Suprapubic skin (tissue), 4 donors: ENCODE measurements at regions not wholly inside any gene's neighbourhood (a gene's known extent, or its start where the extent isn't known, plus 50 kb on each side); places are given as distances from the start of the nearest gene placed in this dataset.
A peak's percentile ranks its signal among the peaks of the same experiment; 100 is the strongest.

Source experiments
- DNase-seq, 2 donors: peaks; one replicate each; pipeline ENCODE4 v3.0.0-alpha.2; 2019; ENCODE audit warnings: low spot score in 2 of 2
- H3K27ac ChIP-seq: fragments of 200-600 bp; sonication (generic); one replicate; pipeline ENCODE4 v1.5.1; 2019
- H3K27me3 ChIP-seq: fragments of 200-600 bp; sonication (generic); one replicate; pipeline ENCODE4 v1.5.1; 2019
- H3K36me3 ChIP-seq: fragments of 200-600 bp; sonication (generic); one replicate; pipeline ENCODE4 v1.5.1; 2019
- H3K4me1 ChIP-seq: fragments of 200-600 bp; sonication (generic); one replicate; pipeline ENCODE4 v1.5.1; 2019
- H3K4me3 ChIP-seq: fragments of 200-600 bp; sonication (generic); one replicate; pipeline ENCODE4 v1.5.1; 2019; ENCODE audit warnings: mild to moderate bottlenecking
- H3K9me3 ChIP-seq: fragments of 200-600 bp; sonication (generic); one replicate; pipeline ENCODE4 v1.5.1; 2019
- EP300 ChIP-seq: sonication (generic); formaldehyde crosslinking; IDR thresholded peaks from one replicate; pipeline ENCODE4 v1.6.1; 2017; ENCODE audit warnings: antibody characterized with exemption
- POLR2A ChIP-seq, 2 donors: fragments of 450-650 bp; IDR thresholded peaks; one replicate each; pipeline ENCODE4 v1.6.1; 2017; ENCODE audit warnings: antibody characterized with exemption in 2 of 2, mild to moderate bottlenecking in 2 of 2, moderate library complexity in 2 of 2
- POLR2AphosphoS5 ChIP-seq, 3 donors: sonication (generic); formaldehyde crosslinking; IDR thresholded peaks; one replicate each; pipeline ENCODE4 v1.6.1; 2017; ENCODE audit warnings: antibody characterized with exemption in 3 of 3
- WGBS: methylation state at CpG from one replicate; pipeline ENCODE4 v1.1.5; 2018; 5-methylcytosine and 5-hydroxymethylcytosine counted together
- TF ChIP-seq, protein P1 (sequence below), 2 donors: fragments of 200-600 bp in 1 of 2; fragments of 450-650 bp in 1 of 2; sonication (generic) in 1 of 2; IDR thresholded peaks; one replicate each; pipeline ENCODE4 v1.5.1; 2016 to 2019; ENCODE audit warnings: antibody characterized with exemption in 2 of 2, mild to moderate bottlenecking in 1 of 2, moderate library complexity in 1 of 2

DNA sequence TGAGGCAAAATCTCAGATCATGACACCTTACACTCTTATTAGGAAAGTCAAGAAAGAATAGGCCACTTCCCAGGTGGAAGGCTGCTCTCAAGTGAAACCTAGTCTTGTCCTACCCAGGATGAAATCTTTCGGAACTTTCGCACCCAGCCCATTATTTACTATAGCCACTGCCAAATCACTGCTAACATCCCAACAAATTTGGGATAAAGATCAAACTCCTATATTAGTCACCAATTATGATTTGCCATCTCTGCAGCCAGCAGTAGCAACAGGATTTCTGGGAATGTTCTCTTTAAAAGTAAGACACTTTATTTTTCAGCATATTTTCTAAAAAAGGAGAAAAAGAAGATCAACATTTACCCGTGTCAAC, 224.6 kb downstream of the GAS1 start:
- Histone ChIP-seq H3K27me3 (no peaks in the 10 kb centered on the region), H3K9me3 (no peaks in the 10 kb centered on the region), H3K27ac (peak overlapping the region; percentile 81), H3K4me3 (no peak overlapping the region), H3K36me3 (no peaks in the 10 kb centered on the region), H3K4me1 (peaks cover 30% of the 10 kb centered on the region)
- TF ChIP-seq POLR2AphosphoS5 (IDR thresholded peaks at IDR 0.05) = no peak
- TF ChIP-seq, protein P1, sequence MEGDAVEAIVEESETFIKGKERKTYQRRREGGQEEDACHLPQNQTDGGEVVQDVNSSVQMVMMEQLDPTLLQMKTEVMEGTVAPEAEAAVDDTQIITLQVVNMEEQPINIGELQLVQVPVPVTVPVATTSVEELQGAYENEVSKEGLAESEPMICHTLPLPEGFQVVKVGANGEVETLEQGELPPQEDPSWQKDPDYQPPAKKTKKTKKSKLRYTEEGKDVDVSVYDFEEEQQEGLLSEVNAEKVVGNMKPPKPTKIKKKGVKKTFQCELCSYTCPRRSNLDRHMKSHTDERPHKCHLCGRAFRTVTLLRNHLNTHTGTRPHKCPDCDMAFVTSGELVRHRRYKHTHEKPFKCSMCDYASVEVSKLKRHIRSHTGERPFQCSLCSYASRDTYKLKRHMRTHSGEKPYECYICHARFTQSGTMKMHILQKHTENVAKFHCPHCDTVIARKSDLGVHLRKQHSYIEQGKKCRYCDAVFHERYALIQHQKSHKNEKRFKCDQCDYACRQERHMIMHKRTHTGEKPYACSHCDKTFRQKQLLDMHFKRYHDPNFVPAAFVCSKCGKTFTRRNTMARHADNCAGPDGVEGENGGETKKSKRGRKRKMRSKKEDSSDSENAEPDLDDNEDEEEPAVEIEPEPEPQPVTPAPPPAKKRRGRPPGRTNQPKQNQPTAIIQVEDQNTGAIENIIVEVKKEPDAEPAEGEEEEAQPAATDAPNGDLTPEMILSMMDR (IDR thresholded peaks at IDR 0.05) = no peak
- WGBS = 49% methylated on average over 3 of the region's 3 CpGs
- DNase-seq = no peak

- no peaks in the 10 kb centered on the region for H3K27me3 ChIP-seq
- no peaks in the 10 kb centered on the region for H3K36me3 ChIP-seq
- H3K9me3 ChIP-seq = no peaks in the 10 kb centered on the region
- 13% methylated on average over 5 of the region's 5 CpGs for WGBS
- peak overlapping the region; percentile 81 for H3K27ac ChIP-seq
- H3K4me3 ChIP-seq = no peak overlapping the region
- H3K4me1 ChIP-seq = peaks cover 30% of the 10 kb centered on the region
- no peak for DNase-seq
- TF ChIP-seq, protein P1 (IDR thresholded peaks at IDR 0.05) = no peak
- no peak for TF ChIP-seq POLR2AphosphoS5 (IDR thresholded peaks at IDR 0.05)
- no peak for TF ChIP-seq POLR2A (IDR thresholded peaks at IDR 0.05)
- TF ChIP-seq EP300 = no peak
Measured at GRCh38 chr9:86721843-86722705, 225.2 kb downstream of the GAS1 start.

- Histone ChIP-seq H3K36me3 (no peaks in the 10 kb centered on the region), H3K27me3 (no peaks in the 10 kb centered on the region), H3K4me1 (peaks cover 30% of the 10 kb centered on the region), H3K9me3 (no peaks in the 10 kb centered on the region), H3K27ac (peak overlapping the region; percentile 81), H3K4me3 (no peak overlapping the region)
- TF ChIP-seq POLR2AphosphoS5 (IDR thresholded peaks at IDR 0.05) = peak in 2 of 3 donors; percentile 13 to 55
- TF ChIP-seq, protein P1 (IDR thresholded peaks at IDR 0.05) = no peak
- 15% methylated on average over 5 of the region's 5 CpGs for WGBS
- no peak for DNase-seq
Measured at GRCh38 chr9:86721226-86721781, 226.0 kb downstream of the GAS1 start.

GRCh38 chr9:86720639-86721225, 226.6 kb downstream of the GAS1 start:
- H3K27ac ChIP-seq = peak overlapping the region; percentile 81
- no peaks in the 10 kb centered on the region for H3K27me3 ChIP-seq
- no peak for TF ChIP-seq POLR2A (IDR thresholded peaks at IDR 0.05)
- TF ChIP-seq, protein P1 (IDR thresholded peaks at IDR 0.05) = no peak
- no peak for TF ChIP-seq EP300
- no peak for TF ChIP-seq POLR2AphosphoS5 (IDR thresholded peaks at IDR 0.05)
- no peaks in the 10 kb centered on the region for H3K36me3 ChIP-seq
- no peak overlapping the region for H3K4me3 ChIP-seq
- WGBS = 83% methylated on average over 9 of the region's 9 CpGs
- no peaks in the 10 kb centered on the region for H3K9me3 ChIP-seq
- H3K4me1 ChIP-seq = peaks cover 30% of the 10 kb centered on the region
- DNase-seq = no peak

GRCh38 chr9:86718388-86719049, 228.8 kb downstream of the GAS1 start:
- WGBS = 54% methylated on average over 11 of the region's 11 CpGs
- no peak overlapping the region for H3K27ac ChIP-seq

More at GRCh38 chr9:86718388-86719049, 228.8 kb downstream of the GAS1 start:
- H3K36me3 ChIP-seq = no peaks in the 10 kb centered on the region
- H3K4me1 ChIP-seq = peaks cover 27% of the 10 kb centered on the region
- DNase-seq = no peak
- H3K27me3 ChIP-seq = no peaks in the 10 kb centered on the region
- no peaks in the 10 kb centered on the region for H3K9me3 ChIP-seq
- TF ChIP-seq EP300 (no peak), POLR2AphosphoS5 (IDR thresholded peaks at IDR 0.05) (no peak), POLR2A (IDR thresholded peaks at IDR 0.05) (no peak)
- H3K4me3 ChIP-seq = no peak overlapping the region
